Natural killer cell (primary cell): ENCODE measurements at regions not wholly inside any gene's neighbourhood (a gene's known extent, or its start where the extent isn't known, plus 50 kb on each side); places are given as distances from the start of the nearest gene placed in this dataset.

Experiments
- ATAC-seq, 3 donors: fragments of 150-1000 bp in 2 of 3; fragments of 200-7000 bp in 1 of 3; cut with Tn5 transposase; 1 replicate in 1 of 3; 2 replicates in 2 of 3; pipeline ENCODE4 v1.10.0; 2021; ENCODE audit warnings: mild to moderate bottlenecking in 2 of 3, moderate library complexity in 2 of 3
- DNase-seq, 2 donors: peaks; one replicate each; pipeline versions ENCODE4 v3.0.0 to v3.0.0-alpha.2; 2013 to 2021; ENCODE audit warnings: mixed read lengths in 1 of 2
- H3K27ac ChIP-seq: one replicate; pipeline ENCODE4 v1.5.1; 2013; ENCODE audit warnings: mild to moderate bottlenecking, low read length
- H3K27me3 ChIP-seq: one replicate; pipeline ENCODE4 v1.6.1; 2013; ENCODE audit warnings: low read length; ENCODE audit not compliant: control insufficient read depth, insufficient read depth
- H3K36me3 ChIP-seq: one replicate; pipeline ENCODE4 v1.6.1; 2013; ENCODE audit warnings: low read length; ENCODE audit not compliant: control insufficient read depth, insufficient read depth
- H3K4me1 ChIP-seq: one replicate; pipeline ENCODE4 v1.6.1; 2013; ENCODE audit warnings: low read length; ENCODE audit not compliant: control insufficient read depth, insufficient read depth
- H3K4me3 ChIP-seq: one replicate; pipeline ENCODE4 v1.5.1; 2013; ENCODE audit warnings: low read length
- H3K9me3 ChIP-seq: one replicate; pipeline ENCODE4 v1.6.1; 2013; ENCODE audit warnings: low read length; ENCODE audit not compliant: control insufficient read depth, insufficient read depth
- H3K27ac Mint-ChIP-seq, 2 donors: one replicate each; pipeline ENCODE4 v1.8.0; 2022; ENCODE audit warnings: mild to moderate bottlenecking in 2 of 2, mixed read lengths in 2 of 2, moderate library complexity in 1 of 2
- H3K27me3 Mint-ChIP-seq, 2 donors: one replicate each; pipeline ENCODE4 v1.8.0; 2022; ENCODE audit warnings: low read depth in 2 of 2, mixed read lengths in 2 of 2
- H3K36me3 Mint-ChIP-seq: one replicate; pipeline ENCODE4 v1.8.0; 2022; ENCODE audit warnings: mixed read lengths
- H3K4me1 Mint-ChIP-seq, 2 donors: one replicate each; pipeline ENCODE4 v1.8.0; 2022; ENCODE audit warnings: mixed read lengths in 2 of 2
- H3K4me3 Mint-ChIP-seq: one replicate; pipeline ENCODE4 v1.8.0; 2022; ENCODE audit warnings: mild to moderate bottlenecking, moderate library complexity, mixed read lengths
- H3K9me3 Mint-ChIP-seq, 2 donors: one replicate each; pipeline ENCODE4 v1.8.0; 2022; ENCODE audit warnings: mixed read lengths in 2 of 2
- WGBS: methylation state at CpG from one replicate; pipeline ENCODE4 v1.1.7; 2013; ENCODE audit warnings: missing lambda C conversion rate; ENCODE audit not compliant: insufficient coverage; 5-methylcytosine and 5-hydroxymethylcytosine counted together
- intact Hi-C: fragments of 100-400 bp; cut with micrococcal nuclease; formaldehyde crosslinking; loops from one replicate; pipeline ENCODE4 v1.14.2; 2022
- TF ChIP-seq, protein P1 (sequence below): fragments of 200-600 bp; IDR thresholded peaks from one replicate; pipeline ENCODE4 v1.8.0; 2022; ENCODE audit warnings: antibody characterized with exemption

- no peak for ATAC-seq
- WGBS: 57% methylated on average over 3 of the region's 3 CpGs
These were observed 638.7 kb upstream of the TSPY4 start for GRCh38 chrY:8698571-8698970.

GRCh38 chrY:8705636-8706300 is 631.5 kb upstream of the TSPY4 start:
- WGBS: 82% methylated on average over 6 of the region's 8 CpGs
- H3K27ac Mint-ChIP-seq: no peak overlapping the region
- H3K9me3 Mint-ChIP-seq: no peaks in the 10 kb centered on the region
- H3K27me3 Mint-ChIP-seq: no peaks in the 10 kb centered on the region
- Histone ChIP-seq H3K36me3 (no peaks in the 10 kb centered on the region), H3K9me3 (no peaks in the 10 kb centered on the region), H3K4me3 (no peak overlapping the region), H3K27me3 (no peaks in the 10 kb centered on the region), H3K4me1 (no peaks in the 10 kb centered on the region), H3K27ac (no peak overlapping the region)
- H3K36me3 Mint-ChIP-seq: no peaks in the 10 kb centered on the region
- no peaks in the 10 kb centered on the region for H3K4me1 Mint-ChIP-seq
- no peak overlapping the region for H3K4me3 Mint-ChIP-seq
- no peak for ATAC-seq
- intact Hi-C loops: no loop called here
- TF ChIP-seq, protein P1, sequence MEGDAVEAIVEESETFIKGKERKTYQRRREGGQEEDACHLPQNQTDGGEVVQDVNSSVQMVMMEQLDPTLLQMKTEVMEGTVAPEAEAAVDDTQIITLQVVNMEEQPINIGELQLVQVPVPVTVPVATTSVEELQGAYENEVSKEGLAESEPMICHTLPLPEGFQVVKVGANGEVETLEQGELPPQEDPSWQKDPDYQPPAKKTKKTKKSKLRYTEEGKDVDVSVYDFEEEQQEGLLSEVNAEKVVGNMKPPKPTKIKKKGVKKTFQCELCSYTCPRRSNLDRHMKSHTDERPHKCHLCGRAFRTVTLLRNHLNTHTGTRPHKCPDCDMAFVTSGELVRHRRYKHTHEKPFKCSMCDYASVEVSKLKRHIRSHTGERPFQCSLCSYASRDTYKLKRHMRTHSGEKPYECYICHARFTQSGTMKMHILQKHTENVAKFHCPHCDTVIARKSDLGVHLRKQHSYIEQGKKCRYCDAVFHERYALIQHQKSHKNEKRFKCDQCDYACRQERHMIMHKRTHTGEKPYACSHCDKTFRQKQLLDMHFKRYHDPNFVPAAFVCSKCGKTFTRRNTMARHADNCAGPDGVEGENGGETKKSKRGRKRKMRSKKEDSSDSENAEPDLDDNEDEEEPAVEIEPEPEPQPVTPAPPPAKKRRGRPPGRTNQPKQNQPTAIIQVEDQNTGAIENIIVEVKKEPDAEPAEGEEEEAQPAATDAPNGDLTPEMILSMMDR: no peak
- DNase-seq: no peak

More at GRCh38 chrY:8698571-8698970, 638.7 kb upstream of the TSPY4 start:
- no peaks in the 10 kb centered on the region for H3K4me1 ChIP-seq
- Mint-ChIP-seq H3K4me3 (no peak overlapping the region), H3K27ac (no peak overlapping the region), H3K36me3 (no peaks in the 10 kb centered on the region), H3K27me3 (no peaks in the 10 kb centered on the region), H3K9me3 (no peaks in the 10 kb centered on the region), H3K4me1 (no peaks in the 10 kb centered on the region)
- DNase-seq: no peak
- H3K4me3 ChIP-seq: no peak overlapping the region
- no peaks in the 10 kb centered on the region for H3K27me3 ChIP-seq
- H3K9me3 ChIP-seq: no peaks in the 10 kb centered on the region
- H3K36me3 ChIP-seq: no peaks in the 10 kb centered on the region
- intact Hi-C loops: no loop called here
- no peak overlapping the region for H3K27ac ChIP-seq
- TF ChIP-seq, protein P1: no peak

- Mint-ChIP-seq H3K4me1 (no peaks in the 10 kb centered on the region), H3K9me3 (no peaks in the 10 kb centered on the region), H3K36me3 (no peaks in the 10 kb centered on the region), H3K4me3 (no peak overlapping the region), H3K27me3 (no peaks in the 10 kb centered on the region), H3K27ac (no peak overlapping the region)
- ATAC-seq (no peak), DNase-seq (no peak)
- TF ChIP-seq, protein P1: no peak
- Histone ChIP-seq H3K4me1 (no peaks in the 10 kb centered on the region), H3K27ac (no peak overlapping the region), H3K27me3 (no peaks in the 10 kb centered on the region), H3K36me3 (no peaks in the 10 kb centered on the region), H3K9me3 (no peaks in the 10 kb centered on the region), H3K4me3 (no peak overlapping the region)
- intact Hi-C loops: no loop called here
- no CpG with 5 or more reads among the region's 1 CpG for WGBS
These were observed 625.0 kb upstream of the TSPY4 start for GRCh38 chrY:8712296-8712695.

DNA sequence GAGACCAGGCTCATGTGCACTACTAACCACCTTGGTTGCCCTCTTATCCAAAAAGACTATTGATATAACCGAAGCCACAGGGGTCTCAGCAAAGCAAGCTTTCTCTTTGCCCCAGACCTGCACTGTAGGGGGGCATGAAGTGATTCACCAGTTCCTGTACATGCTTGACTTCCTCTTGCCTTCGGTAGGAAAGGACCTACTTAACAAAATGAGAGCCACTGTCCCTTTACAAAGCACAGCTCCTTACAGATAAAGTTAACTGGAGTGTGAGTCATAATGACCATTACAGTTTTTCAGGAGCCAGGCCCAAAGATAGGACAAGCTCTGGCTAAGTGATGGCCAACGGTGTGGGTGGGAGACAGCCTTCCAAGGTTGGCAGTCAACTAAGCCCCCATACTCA is 622.0 kb upstream of the TSPY4 start:
- Histone ChIP-seq H3K36me3 (no peaks in the 10 kb centered on the region), H3K27ac (no peak overlapping the region), H3K4me1 (no peaks in the 10 kb centered on the region), H3K9me3 (no peaks in the 10 kb centered on the region), H3K27me3 (no peaks in the 10 kb centered on the region), H3K4me3 (no peak overlapping the region)
- no peaks in the 10 kb centered on the region for H3K9me3 Mint-ChIP-seq
- 78% methylated on average over 2 of the region's 3 CpGs for WGBS
- no peak for DNase-seq
- H3K27me3 Mint-ChIP-seq: no peaks in the 10 kb centered on the region
- no peak for ATAC-seq
- H3K4me3 Mint-ChIP-seq: no peak overlapping the region
- intact Hi-C loops: no loop called here
- no peak overlapping the region for H3K27ac Mint-ChIP-seq
- TF ChIP-seq, protein P1: no peak
- H3K4me1 Mint-ChIP-seq: no peaks in the 10 kb centered on the region
- H3K36me3 Mint-ChIP-seq: no peaks in the 10 kb centered on the region
